Prostate gland (tissue), 2 donors: ENCODE measurements at regions not wholly inside any gene's neighbourhood (a gene's known extent, or its start where the extent isn't known, plus 50 kb on each side); places are given as distances from the start of the nearest gene placed in this dataset.

Experiments used
- DNase-seq: peaks from one replicate; pipeline ENCODE4 v3.0.0-alpha.2; 2019; ENCODE audit warnings: low spot score
- H3K27ac ChIP-seq, 2 donors: fragments of 200-600 bp; sonication (generic); 2 replicates each; pipeline ENCODE4 v1.5.1; 2017 to 2019
- H3K27me3 ChIP-seq: fragments of 200-600 bp; sonication (generic); replicated peaks from 2 replicates; pipeline ENCODE4 v1.5.1; 2019; ENCODE audit not compliant: insufficient read depth
- H3K36me3 ChIP-seq, 2 donors: fragments of 200-600 bp; sonication (generic); 1 replicate in 1 of 2; 2 replicates in 1 of 2; pipeline versions ENCODE4 v1.5.1 to v1.8.1; 2017 to 2019
- H3K4me1 ChIP-seq: fragments of 200-600 bp; sonication (generic); replicated peaks from 2 replicates; pipeline ENCODE4 v1.5.1; 2019
- H3K4me3 ChIP-seq, 2 donors: fragments of 200-600 bp; sonication (generic); 2 replicates each; pipeline ENCODE4 v1.5.1; 2017 to 2019
- H3K9me3 ChIP-seq: fragments of 200-600 bp; sonication (generic); 2 replicates; pipeline ENCODE4 v1.5.1; 2017
- POLR2A ChIP-seq: fragments of 450-650 bp; IDR thresholded peaks from one replicate; pipeline ENCODE4 v1.6.1; 2016; ENCODE audit warnings: antibody characterized with exemption, mild to moderate bottlenecking
- POLR2AphosphoS5 ChIP-seq: sonication (generic); formaldehyde crosslinking; IDR thresholded peaks from one replicate; pipeline ENCODE4 v1.6.1; 2017; ENCODE audit warnings: antibody characterized with exemption
- WGBS: methylation state at CpG from one replicate; pipeline ENCODE4 v1.1.5; 2018; 5-methylcytosine and 5-hydroxymethylcytosine counted together
- intact Hi-C: fragments of 100-400 bp; cut with DNase I; formaldehyde crosslinking; loops from one replicate; pipeline ENCODE4 v1.14.2; 2022
- TF ChIP-seq, protein P1 (sequence below), 4 experiments: fragments of 200-600 bp in 2 of 4; fragments of 450-650 bp in 2 of 4; sonication (generic) in 2 of 4; IDR thresholded peaks; 1 replicate in 3 of 4; 2 replicates in 1 of 4; pipeline ENCODE4 v1.5.1; 2016 to 2019; ENCODE audit warnings: antibody characterized with exemption in 4 of 4, mild to moderate bottlenecking in 2 of 4, moderate library complexity in 2 of 4

- no peak overlapping the region for H3K4me3 ChIP-seq
- TF ChIP-seq, protein P1, sequence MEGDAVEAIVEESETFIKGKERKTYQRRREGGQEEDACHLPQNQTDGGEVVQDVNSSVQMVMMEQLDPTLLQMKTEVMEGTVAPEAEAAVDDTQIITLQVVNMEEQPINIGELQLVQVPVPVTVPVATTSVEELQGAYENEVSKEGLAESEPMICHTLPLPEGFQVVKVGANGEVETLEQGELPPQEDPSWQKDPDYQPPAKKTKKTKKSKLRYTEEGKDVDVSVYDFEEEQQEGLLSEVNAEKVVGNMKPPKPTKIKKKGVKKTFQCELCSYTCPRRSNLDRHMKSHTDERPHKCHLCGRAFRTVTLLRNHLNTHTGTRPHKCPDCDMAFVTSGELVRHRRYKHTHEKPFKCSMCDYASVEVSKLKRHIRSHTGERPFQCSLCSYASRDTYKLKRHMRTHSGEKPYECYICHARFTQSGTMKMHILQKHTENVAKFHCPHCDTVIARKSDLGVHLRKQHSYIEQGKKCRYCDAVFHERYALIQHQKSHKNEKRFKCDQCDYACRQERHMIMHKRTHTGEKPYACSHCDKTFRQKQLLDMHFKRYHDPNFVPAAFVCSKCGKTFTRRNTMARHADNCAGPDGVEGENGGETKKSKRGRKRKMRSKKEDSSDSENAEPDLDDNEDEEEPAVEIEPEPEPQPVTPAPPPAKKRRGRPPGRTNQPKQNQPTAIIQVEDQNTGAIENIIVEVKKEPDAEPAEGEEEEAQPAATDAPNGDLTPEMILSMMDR (IDR thresholded peaks at IDR 0.05) = peak; percentile 74 to 95 (median 86)
- TF ChIP-seq POLR2AphosphoS5 = peak; percentile 13
- no peak for TF ChIP-seq POLR2A
- no peaks in the 10 kb centered on the region for H3K27me3 ChIP-seq
- H3K36me3 ChIP-seq = no peaks in the 10 kb centered on the region
- no peak overlapping the region for H3K27ac ChIP-seq
- intact Hi-C loops = loop anchor here (10.0 kb wide), 2 partner anchors 360 to 1390 kb away; no protein-coding TSS in a partner anchor
- no peaks in the 10 kb centered on the region for H3K9me3 ChIP-seq
- H3K4me1 ChIP-seq = no peaks in the 10 kb centered on the region
- DNase-seq = no peak
- WGBS = 27% methylated on average over 3 of the region's 3 CpGs
These were observed 580.2 kb downstream of the ETNK1 start for GRCh38 chr12:23204933-23205778.

DNA sequence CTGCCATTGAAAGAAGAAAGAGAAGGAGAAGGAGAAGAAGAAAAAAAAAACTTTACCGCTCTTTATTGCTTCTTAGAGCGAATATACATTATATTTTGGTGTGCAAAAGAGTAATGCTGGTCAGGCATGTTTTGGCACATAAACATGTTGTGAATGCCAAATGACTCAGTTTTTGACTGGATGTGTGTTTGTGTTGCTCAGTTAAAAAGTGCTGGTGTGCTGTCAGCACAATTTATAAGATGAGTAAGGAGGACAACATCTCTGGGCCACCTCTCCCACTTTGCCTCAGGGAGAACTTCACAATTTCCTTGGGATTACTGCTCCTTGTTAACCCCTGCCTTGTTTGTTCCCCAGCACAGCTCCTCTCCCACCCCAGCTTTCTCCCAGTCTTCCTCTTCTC, 584.8 kb downstream of the ETNK1 start:
- Histone ChIP-seq H3K27ac (no peak overlapping the region), H3K4me1 (no peaks in the 10 kb centered on the region), H3K4me3 (no peak overlapping the region), H3K36me3 (no peaks in the 10 kb centered on the region), H3K27me3 (no peaks in the 10 kb centered on the region), H3K9me3 (no peaks in the 10 kb centered on the region)
- 67% methylated on average over 2 of the region's 2 CpGs for WGBS
- intact Hi-C loops = loop anchor here (10.0 kb wide), 3 partner anchors 365 to 1385 kb away; no protein-coding TSS in a partner anchor
- no peak for DNase-seq
- no peak for TF ChIP-seq POLR2AphosphoS5
- no peak for TF ChIP-seq POLR2A
- TF ChIP-seq, protein P1 (IDR thresholded peaks at IDR 0.05) = no peak

- Histone ChIP-seq H3K4me1 (no peaks in the 10 kb centered on the region), H3K27me3 (no peaks in the 10 kb centered on the region), H3K9me3 (no peaks in the 10 kb centered on the region), H3K36me3 (no peaks in the 10 kb centered on the region), H3K27ac (no peak overlapping the region), H3K4me3 (no peak overlapping the region)
- intact Hi-C loops = loop anchor here (10.0 kb wide), 1 partner anchor 496 kb away; no protein-coding TSS in a partner anchor
- TF ChIP-seq POLR2AphosphoS5 (no peak), POLR2A (no peak)
- TF ChIP-seq, protein P1 (IDR thresholded peaks at IDR 0.05) = no peak
- DNase-seq = no peak
- 96% methylated on average over 4 of the region's 4 CpGs for WGBS
These were observed 585.6 kb downstream of the ETNK1 start for GRCh38 chr12:23210573-23210972.

GRCh38 chr12:23211384-23212320, 586.7 kb downstream of the ETNK1 start:
- no peaks in the 10 kb centered on the region for H3K4me1 ChIP-seq
- H3K27ac ChIP-seq = no peak overlapping the region
- 77% methylated on average over 7 of the region's 7 CpGs for WGBS
- intact Hi-C loops = loop anchor here (10.0 kb wide), 1 partner anchor 497 kb away; no protein-coding TSS in a partner anchor
- H3K36me3 ChIP-seq = no peaks in the 10 kb centered on the region
- TF ChIP-seq POLR2AphosphoS5 = no peak
- TF ChIP-seq, protein P1 (IDR thresholded peaks at IDR 0.05) = no peak
- no peak for TF ChIP-seq POLR2A
- no peak for DNase-seq
- H3K9me3 ChIP-seq = no peaks in the 10 kb centered on the region
- no peaks in the 10 kb centered on the region for H3K27me3 ChIP-seq
- no peak overlapping the region for H3K4me3 ChIP-seq
